ENCODE measurements at regions not wholly inside any gene's neighbourhood (a gene's known extent, or its start where the extent isn't known, plus 50 kb on each side); places are given as distances from the start of the nearest gene placed in this dataset.

GRCh38 chr14:62626416-62626815 lies 418.8 kb downstream of the KCNH5 start:
- TF ChIP-seq CTCF (IDR thresholded peaks at IDR 0.05 in 4 of 5, conservative IDR thresholded peaks at IDR 0.05 in 1 of 5): no peak
- TF ChIP-seq POLR2A (IDR thresholded peaks at IDR 0.05): no peak
